Lung microvascular endothelial cell (primary cell): ENCODE measurements at regions not wholly inside any gene's neighbourhood (a gene's known extent, or its start where the extent isn't known, plus 50 kb on each side); places are given as distances from the start of the nearest gene placed in this dataset.
"Not testable (repeated sequence)": the region's sequence is repeated elsewhere in the genome, so short reads cannot be mapped to it uniquely, and the experiment has no call there.

Experiments
- DNase-seq, 2 donors: peaks; one replicate each; pipeline versions ENCODE4 v3.0.0 to v3.0.0-alpha.2; 2010; ENCODE audit warnings: low read depth in 2 of 2

GRCh38 chr18:43961722-43962121 lies 684.4 kb upstream of the SYT4 start:
- DNase-seq, result no peak

GRCh38 chr18:43964666-43965065 lies 687.4 kb upstream of the SYT4 start:
- DNase-seq, result no peak

GRCh38 chr18:43965691-43966090 lies 688.4 kb upstream of the SYT4 start:
- no peak for DNase-seq

- no peak for DNase-seq
Observed at GRCh38 chr18:43970656-43971055, 693.4 kb upstream of the SYT4 start.

GRCh38 chr18:43978174-43978573 lies 700.9 kb upstream of the SYT4 start:
- DNase-seq, result no peak

- no peak for DNase-seq
Observed at GRCh38 chr18:43982582-43982981, 698.1 kb upstream of the SETBP1 start.

- not testable (repeated sequence) for DNase-seq
Observed at GRCh38 chr18:43987061-43987460, 693.6 kb upstream of the SETBP1 start.

- no peak for DNase-seq
Observed at GRCh38 chr18:43992741-43993140, 687.9 kb upstream of the SETBP1 start.

GRCh38 chr18:43994381-43994780 lies 686.3 kb upstream of the SETBP1 start:
- no peak for DNase-seq

GRCh38 chr18:44013871-44014270 lies 666.8 kb upstream of the SETBP1 start:
- DNase-seq, result no peak

- DNase-seq, result no peak
Observed at GRCh38 chr18:44025421-44025820, 655.3 kb upstream of the SETBP1 start.

- DNase-seq, result no peak
Observed at GRCh38 chr18:44028109-44028508, 652.6 kb upstream of the SETBP1 start.

- DNase-seq, result no peak
Observed at GRCh38 chr18:44031063-44031462, 649.6 kb upstream of the SETBP1 start.

- no peak for DNase-seq
Observed at GRCh38 chr18:44033144-44033701, 647.5 kb upstream of the SETBP1 start.

- no peak for DNase-seq
Observed at GRCh38 chr18:44035554-44035953, 645.1 kb upstream of the SETBP1 start.

GRCh38 chr18:44036501-44036900 lies 644.2 kb upstream of the SETBP1 start:
- DNase-seq, result peak; percentile 28 to 46

- DNase-seq, result no peak
Observed at GRCh38 chr18:44039216-44039615, 641.5 kb upstream of the SETBP1 start.

- no peak for DNase-seq
Observed at GRCh38 chr18:44039826-44040225, 640.9 kb upstream of the SETBP1 start.

GRCh38 chr18:44041553-44041952 lies 639.1 kb upstream of the SETBP1 start:
- no peak for DNase-seq

GRCh38 chr18:44041961-44042360 lies 638.7 kb upstream of the SETBP1 start:
- DNase-seq, result no peak

- no peak for DNase-seq
Observed at GRCh38 chr18:44046376-44046975, 634.2 kb upstream of the SETBP1 start.

GRCh38 chr18:44047585-44047984 lies 633.1 kb upstream of the SETBP1 start:
- DNase-seq, result no peak

GRCh38 chr18:44048435-44048834 lies 632.3 kb upstream of the SETBP1 start:
- DNase-seq, result no peak

- no peak for DNase-seq
Observed at GRCh38 chr18:44048846-44049245, 631.8 kb upstream of the SETBP1 start.
